ENCODE measurements at regions not wholly inside any gene's neighbourhood (a gene's known extent, or its start where the extent isn't known, plus 50 kb on each side); places are given as distances from the start of the nearest gene placed in this dataset.
A peak's percentile ranks its signal among the peaks of the same experiment; 100 is the strongest.

GRCh38 chr12:124665511-124665910 is 98.1 kb upstream of the NCOR2 start:
- Histone ChIP-seq H3K4me3 (ENCODE audit: low read depth, low read length) (no peak overlapping the region), H3K9me3 (peaks cover 8% of the 10 kb centered on the region), H3K4me1 (peaks cover 20% of the 10 kb centered on the region), H3K36me3 (ENCODE audit: control insufficient read depth, insufficient read depth, low read length) (no peaks in the 10 kb centered on the region), H3K27me3 (replicated peaks; ENCODE audit: control insufficient read depth, insufficient read depth, low read length) (no peaks in the 10 kb centered on the region)
- TF ChIP-seq CTCF (IDR thresholded peaks at IDR 0.05; ENCODE audit: insufficient read depth in 1 of 2, low read depth in 1 of 2, low read length in 1 of 2, severe bottlenecking in 1 of 2, unreplicated experiment in 1 of 2): no peak
- ChIA-PET CTCF (no interaction called here), POLR2A (no interaction called here)
- Mint-ChIP-seq H3K4me1 (ENCODE audit: low read depth, unreplicated experiment) (peaks cover 10% of the 10 kb centered on the region), H3K4me3 (ENCODE audit: unreplicated experiment) (no peak overlapping the region), H3K36me3 (ENCODE audit: insufficient read depth, unreplicated experiment) (no peaks in the 10 kb centered on the region), H3K27me3 (ENCODE audit: insufficient read depth, unreplicated experiment) (no peaks in the 10 kb centered on the region), H3K27ac (ENCODE audit: unreplicated experiment) (peak overlapping the region; percentile 50), H3K9me3 (ENCODE audit: unreplicated experiment) (no peaks in the 10 kb centered on the region)
- no TSS peak for BruUV-seq (replicated peaks)
- DNase-seq: peak; percentile 40 to 60
- intact Hi-C loops (cut with micrococcal nuclease; ENCODE audit: unreplicated experiment): no loop called here

- H3K36me3 Mint-ChIP-seq (ENCODE audit: insufficient read depth, unreplicated experiment): no peaks in the 10 kb centered on the region
- no peaks in the 10 kb centered on the region for H3K27me3 Mint-ChIP-seq (ENCODE audit: insufficient read depth, unreplicated experiment)
- CTCF ChIA-PET: no interaction called here
- DNase-seq: no peak
- no peak for TF ChIP-seq CTCF (IDR thresholded peaks at IDR 0.05; ENCODE audit: insufficient read depth in 1 of 2, low read depth in 1 of 2, low read length in 1 of 2, severe bottlenecking in 1 of 2, unreplicated experiment in 1 of 2)
- Histone ChIP-seq H3K4me1 (peaks cover 20% of the 10 kb centered on the region), H3K36me3 (ENCODE audit: control insufficient read depth, insufficient read depth, low read length) (no peaks in the 10 kb centered on the region), H3K4me3 (ENCODE audit: low read depth, low read length) (no peak overlapping the region), H3K27me3 (replicated peaks; ENCODE audit: control insufficient read depth, insufficient read depth, low read length) (no peaks in the 10 kb centered on the region), H3K9me3 (peaks cover 8% of the 10 kb centered on the region)
- no TSS peak for BruUV-seq (replicated peaks)
- peak overlapping the region; percentile 50 for H3K27ac Mint-ChIP-seq (ENCODE audit: unreplicated experiment)
- intact Hi-C loops (cut with micrococcal nuclease; ENCODE audit: unreplicated experiment): no loop called here
- peaks cover 10% of the 10 kb centered on the region for H3K4me1 Mint-ChIP-seq (ENCODE audit: low read depth, unreplicated experiment)
- POLR2A ChIA-PET: no interaction called here
- H3K4me3 Mint-ChIP-seq (ENCODE audit: unreplicated experiment): no peak overlapping the region
- H3K9me3 Mint-ChIP-seq (ENCODE audit: unreplicated experiment): no peaks in the 10 kb centered on the region
Observed at GRCh38 chr12:124664395-124665111, 97.1 kb upstream of the NCOR2 start.

GRCh38 chr12:124663771-124664366 is 96.5 kb upstream of the NCOR2 start:
- CTCF ChIA-PET: no interaction called here
- no peak for DNase-seq
- H3K27me3 Mint-ChIP-seq (ENCODE audit: insufficient read depth, unreplicated experiment): no peaks in the 10 kb centered on the region
- POLR2A ChIA-PET: no interaction called here
- no TSS peak for BruUV-seq (replicated peaks)
- no peak for TF ChIP-seq CTCF (IDR thresholded peaks at IDR 0.05; ENCODE audit: insufficient read depth in 1 of 2, low read depth in 1 of 2, low read length in 1 of 2, severe bottlenecking in 1 of 2, unreplicated experiment in 1 of 2)
- no peaks in the 10 kb centered on the region for H3K36me3 Mint-ChIP-seq (ENCODE audit: insufficient read depth, unreplicated experiment)
- H3K4me3 ChIP-seq (ENCODE audit: low read depth, low read length): no peak overlapping the region
- intact Hi-C loops (cut with micrococcal nuclease; ENCODE audit: unreplicated experiment): no loop called here
- H3K9me3 Mint-ChIP-seq (ENCODE audit: unreplicated experiment): no peaks in the 10 kb centered on the region
- no peak overlapping the region for H3K27ac Mint-ChIP-seq (ENCODE audit: unreplicated experiment)
- H3K4me1 Mint-ChIP-seq (ENCODE audit: low read depth, unreplicated experiment): peaks cover 10% of the 10 kb centered on the region
- H3K9me3 ChIP-seq: peaks cover 8% of the 10 kb centered on the region
- H3K4me1 ChIP-seq: peaks cover 20% of the 10 kb centered on the region
- no peaks in the 10 kb centered on the region for H3K36me3 ChIP-seq (ENCODE audit: control insufficient read depth, insufficient read depth, low read length)
- no peaks in the 10 kb centered on the region for H3K27me3 ChIP-seq (replicated peaks; ENCODE audit: control insufficient read depth, insufficient read depth, low read length)
- no peak overlapping the region for H3K4me3 Mint-ChIP-seq (ENCODE audit: unreplicated experiment)
